ENCODE measurements at regions not wholly inside any gene's neighbourhood (a gene's known extent, or its start where the extent isn't known, plus 50 kb on each side); places are given as distances from the start of the nearest gene placed in this dataset.

DNA sequence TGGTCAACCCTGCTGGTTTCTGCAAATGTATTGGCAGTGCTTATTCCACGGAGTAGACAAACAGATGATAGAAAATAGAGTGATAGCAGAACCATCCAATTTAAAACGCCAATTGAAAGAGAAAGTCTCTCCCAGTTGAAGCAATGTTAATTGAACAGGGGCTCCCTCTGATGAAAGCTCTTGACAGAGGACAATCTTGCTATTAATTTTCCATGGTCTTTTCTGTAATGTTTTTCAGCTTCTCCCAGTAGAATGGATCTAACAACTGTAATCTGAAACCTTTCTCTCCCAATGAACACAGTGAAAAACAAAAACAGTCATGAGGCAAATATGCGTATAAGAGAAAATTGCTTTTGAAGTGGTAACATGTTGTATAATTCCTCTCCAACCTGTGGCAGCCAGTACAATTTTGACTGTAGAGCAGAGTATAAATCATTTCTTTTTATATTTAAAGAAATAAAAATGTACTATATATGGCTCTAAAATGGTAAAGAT lies 225.1 kb upstream of the GALNTL6 start:
- Histone ChIP-seq H3K9me3 (ENCODE audit: insufficient read depth, low read depth, low read length) (no peaks in the 10 kb centered on the region), H3K4me3 (ENCODE audit: low read length) (no peak overlapping the region)

GRCh38 chr4:171583790-171584189 lies 229.4 kb upstream of the GALNTL6 start:
- Histone ChIP-seq H3K27ac (ENCODE audit: low read length) (no peak overlapping the region), H3K27me3 (ENCODE audit: insufficient read depth, low read length) (no peaks in the 10 kb centered on the region), H3K36me3 (ENCODE audit: insufficient read depth, low read depth, low read length) (no peaks in the 10 kb centered on the region), H3K9ac (ENCODE audit: low read depth, low read length) (no peak overlapping the region), H3K9me3 (ENCODE audit: insufficient read depth, low read depth, low read length) (no peaks in the 10 kb centered on the region), H3K4me1 (ENCODE audit: insufficient read depth, low read length) (no peaks in the 10 kb centered on the region), H3K4me3 (ENCODE audit: low read length) (no peak overlapping the region)

More for the DNA sequence above, 225.1 kb upstream of the GALNTL6 start:
- Histone ChIP-seq H3K27ac (ENCODE audit: low read length) (no peak overlapping the region), H3K36me3 (ENCODE audit: insufficient read depth, low read depth, low read length) (no peaks in the 10 kb centered on the region), H3K27me3 (ENCODE audit: insufficient read depth, low read length) (no peaks in the 10 kb centered on the region), H3K9ac (ENCODE audit: low read depth, low read length) (no peak overlapping the region), H3K4me1 (ENCODE audit: insufficient read depth, low read length) (no peaks in the 10 kb centered on the region)

DNA sequence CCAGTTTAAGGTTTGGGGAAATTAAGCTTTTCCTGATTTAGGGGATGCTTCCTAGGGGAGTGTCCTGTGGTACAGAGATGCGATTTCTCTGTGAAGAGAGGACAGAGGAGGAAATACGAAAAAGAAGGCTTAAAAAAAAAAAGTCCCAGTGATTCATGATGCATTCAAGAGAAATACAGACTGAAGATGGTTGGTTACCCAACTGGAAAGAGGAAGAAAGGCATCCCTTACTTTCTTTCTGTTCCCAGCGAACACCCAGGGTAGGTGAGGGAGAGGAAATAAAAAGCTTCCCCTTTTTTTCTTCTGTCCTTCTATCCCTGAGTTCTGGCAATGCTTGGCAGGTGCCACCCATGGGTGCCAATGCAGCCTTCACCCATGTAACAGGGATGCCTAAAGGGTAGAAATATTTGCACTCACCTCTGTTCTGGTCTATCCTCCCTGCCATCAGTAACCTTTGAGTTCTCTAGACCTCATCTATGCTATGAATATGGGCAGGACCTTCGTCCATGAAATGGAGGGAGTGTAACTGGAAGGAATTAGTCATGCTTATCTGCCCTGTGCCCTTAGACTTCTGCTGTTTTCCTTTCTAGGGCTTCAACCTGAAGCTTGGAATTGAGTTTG lies 230.1 kb upstream of the GALNTL6 start:
- H3K4me3 ChIP-seq (ENCODE audit: low read length): no peak overlapping the region
- no peaks in the 10 kb centered on the region for H3K4me1 ChIP-seq (ENCODE audit: insufficient read depth, low read length)
- H3K27me3 ChIP-seq (ENCODE audit: insufficient read depth, low read length): no peaks in the 10 kb centered on the region
- no peaks in the 10 kb centered on the region for H3K36me3 ChIP-seq (ENCODE audit: insufficient read depth, low read depth, low read length)
- H3K27ac ChIP-seq (ENCODE audit: low read length): no peak overlapping the region
- no peaks in the 10 kb centered on the region for H3K9me3 ChIP-seq (ENCODE audit: insufficient read depth, low read depth, low read length)
- no peak overlapping the region for H3K9ac ChIP-seq (ENCODE audit: low read depth, low read length)

GRCh38 chr4:171573181-171573580 lies 240.0 kb upstream of the GALNTL6 start:
- Histone ChIP-seq H3K36me3 (ENCODE audit: insufficient read depth, low read depth, low read length) (no peaks in the 10 kb centered on the region), H3K27me3 (ENCODE audit: insufficient read depth, low read length) (no peaks in the 10 kb centered on the region), H3K4me3 (ENCODE audit: low read length) (no peak overlapping the region), H3K4me1 (ENCODE audit: insufficient read depth, low read length) (no peaks in the 10 kb centered on the region), H3K9me3 (ENCODE audit: insufficient read depth, low read depth, low read length) (no peaks in the 10 kb centered on the region), H3K27ac (ENCODE audit: low read length) (no peak overlapping the region), H3K9ac (ENCODE audit: low read depth, low read length) (no peak overlapping the region)

- H3K27me3 ChIP-seq (ENCODE audit: insufficient read depth, low read length): no peaks in the 10 kb centered on the region
- no peaks in the 10 kb centered on the region for H3K9me3 ChIP-seq (ENCODE audit: insufficient read depth, low read depth, low read length)
- no peaks in the 10 kb centered on the region for H3K4me1 ChIP-seq (ENCODE audit: insufficient read depth, low read length)
- H3K9ac ChIP-seq (ENCODE audit: low read depth, low read length): no peak overlapping the region
- H3K27ac ChIP-seq (ENCODE audit: low read length): no peak overlapping the region
- H3K36me3 ChIP-seq (ENCODE audit: insufficient read depth, low read depth, low read length): no peaks in the 10 kb centered on the region
- no peak overlapping the region for H3K4me3 ChIP-seq (ENCODE audit: low read length)
Observed at GRCh38 chr4:171565130-171565788, 247.9 kb upstream of the GALNTL6 start.

GRCh38 chr4:171561419-171561818 lies 251.8 kb upstream of the GALNTL6 start:
- Histone ChIP-seq H3K4me1 (ENCODE audit: insufficient read depth, low read length) (no peaks in the 10 kb centered on the region), H3K27me3 (ENCODE audit: insufficient read depth, low read length) (no peaks in the 10 kb centered on the region), H3K9ac (ENCODE audit: low read depth, low read length) (no peak overlapping the region), H3K27ac (ENCODE audit: low read length) (no peak overlapping the region), H3K4me3 (ENCODE audit: low read length) (no peak overlapping the region), H3K9me3 (ENCODE audit: insufficient read depth, low read depth, low read length) (no peaks in the 10 kb centered on the region), H3K36me3 (ENCODE audit: insufficient read depth, low read depth, low read length) (no peaks in the 10 kb centered on the region)

- H3K4me3 ChIP-seq (ENCODE audit: low read length): no peak overlapping the region
- no peak overlapping the region for H3K27ac ChIP-seq (ENCODE audit: low read length)
- no peak overlapping the region for H3K9ac ChIP-seq (ENCODE audit: low read depth, low read length)
- no peaks in the 10 kb centered on the region for H3K36me3 ChIP-seq (ENCODE audit: insufficient read depth, low read depth, low read length)
- no peaks in the 10 kb centered on the region for H3K9me3 ChIP-seq (ENCODE audit: insufficient read depth, low read depth, low read length)
- H3K4me1 ChIP-seq (ENCODE audit: insufficient read depth, low read length): no peaks in the 10 kb centered on the region
- H3K27me3 ChIP-seq (ENCODE audit: insufficient read depth, low read length): no peaks in the 10 kb centered on the region
Observed at GRCh38 chr4:171553961-171554360, 259.2 kb upstream of the GALNTL6 start.

- no peak overlapping the region for H3K9ac ChIP-seq (ENCODE audit: low read depth, low read length)
- no peak overlapping the region for H3K27ac ChIP-seq (ENCODE audit: low read length)
Observed at GRCh38 chr4:171542640-171543039, 270.6 kb upstream of the GALNTL6 start.

DNA sequence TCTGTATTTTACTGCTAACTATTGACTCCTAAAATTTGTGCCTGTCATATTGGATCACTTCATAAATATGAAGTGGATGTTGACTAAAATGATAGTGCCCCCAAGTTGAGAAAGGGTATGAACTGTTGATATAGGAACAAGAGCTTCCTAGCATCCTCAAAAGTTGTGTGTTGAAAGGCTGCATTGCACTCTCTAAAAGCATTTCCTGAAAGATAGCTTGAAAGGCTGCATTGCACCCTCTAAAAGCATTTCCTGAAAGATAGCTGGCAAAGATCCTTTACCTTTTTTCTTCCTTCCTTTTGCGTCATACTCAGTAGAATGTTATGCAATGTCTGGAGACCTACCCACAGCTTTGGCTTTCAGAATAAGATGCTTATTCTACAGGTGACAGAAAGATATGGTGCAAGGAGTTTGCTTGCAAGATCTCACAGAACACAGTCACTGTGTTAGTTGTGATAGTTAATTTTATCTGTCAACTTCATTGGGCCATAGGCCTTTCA lies 274.6 kb upstream of the GALNTL6 start:
- Histone ChIP-seq H3K4me1 (ENCODE audit: insufficient read depth, low read length) (no peaks in the 10 kb centered on the region; the same call in 1 of the 2 replicates), H3K36me3 (ENCODE audit: insufficient read depth, low read depth, low read length) (no peaks in the 10 kb centered on the region), H3K4me3 (ENCODE audit: low read length) (no peak overlapping the region), H3K27me3 (ENCODE audit: insufficient read depth, low read length) (no peaks in the 10 kb centered on the region), H3K9me3 (ENCODE audit: insufficient read depth, low read depth, low read length) (no peaks in the 10 kb centered on the region), H3K9ac (ENCODE audit: low read depth, low read length) (no peak overlapping the region), H3K27ac (ENCODE audit: low read length) (no peak overlapping the region)

More at GRCh38 chr4:171542640-171543039, 270.6 kb upstream of the GALNTL6 start:
- H3K4me3 ChIP-seq (ENCODE audit: low read length): no peak overlapping the region
- no peaks in the 10 kb centered on the region for H3K27me3 ChIP-seq (ENCODE audit: insufficient read depth, low read length)
- no peaks in the 10 kb centered on the region for H3K36me3 ChIP-seq (ENCODE audit: insufficient read depth, low read depth, low read length)
- no peaks in the 10 kb centered on the region; the same call in 1 of the 2 replicates for H3K4me1 ChIP-seq (ENCODE audit: insufficient read depth, low read length)
- H3K9me3 ChIP-seq (ENCODE audit: insufficient read depth, low read depth, low read length): no peaks in the 10 kb centered on the region

DNA sequence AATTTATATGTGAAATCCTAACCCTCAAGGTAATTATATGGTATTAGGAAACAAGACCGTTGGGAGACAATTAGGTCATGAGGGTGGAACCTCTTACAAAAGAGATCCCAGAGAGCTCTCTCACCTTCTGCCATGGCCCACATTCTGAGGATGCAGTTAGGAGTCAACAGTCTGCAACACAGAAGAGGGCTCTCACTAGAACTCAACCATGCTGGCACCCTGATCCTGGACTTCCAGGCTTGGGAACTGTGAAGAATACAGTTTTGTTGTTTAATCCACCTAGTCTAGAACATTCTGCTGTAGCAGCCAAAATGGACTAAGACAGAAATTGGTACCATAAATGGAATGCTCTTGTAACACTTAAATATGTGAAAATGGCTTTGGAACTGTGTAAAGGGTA lies 278.8 kb upstream of the GALNTL6 start:
- no peaks in the 10 kb centered on the region for H3K27me3 ChIP-seq (ENCODE audit: insufficient read depth, low read length)
- no peaks in the 10 kb centered on the region for H3K36me3 ChIP-seq (ENCODE audit: insufficient read depth, low read depth, low read length)
- H3K9ac ChIP-seq (ENCODE audit: low read depth, low read length): no peak overlapping the region
- no peak overlapping the region for H3K4me3 ChIP-seq (ENCODE audit: low read length)
- H3K9me3 ChIP-seq (ENCODE audit: insufficient read depth, low read depth, low read length): no peaks in the 10 kb centered on the region
- H3K27ac ChIP-seq (ENCODE audit: low read length): no peak overlapping the region
- no peaks in the 10 kb centered on the region; the same call in 1 of the 2 replicates for H3K4me1 ChIP-seq (ENCODE audit: insufficient read depth, low read length)

- no peaks in the 10 kb centered on the region for H3K27me3 ChIP-seq (ENCODE audit: insufficient read depth, low read length)
- no peak overlapping the region for H3K9ac ChIP-seq (ENCODE audit: low read depth, low read length)
- H3K4me3 ChIP-seq (ENCODE audit: low read length): no peak overlapping the region
- no peak overlapping the region for H3K27ac ChIP-seq (ENCODE audit: low read length)
- no peaks in the 10 kb centered on the region for H3K36me3 ChIP-seq (ENCODE audit: insufficient read depth, low read depth, low read length)
- H3K4me1 ChIP-seq (ENCODE audit: insufficient read depth, low read length): no peaks in the 10 kb centered on the region
- H3K9me3 ChIP-seq (ENCODE audit: insufficient read depth, low read depth, low read length): no peaks in the 10 kb centered on the region
Observed at GRCh38 chr4:171532968-171533367, 280.2 kb upstream of the GALNTL6 start.

DNA sequence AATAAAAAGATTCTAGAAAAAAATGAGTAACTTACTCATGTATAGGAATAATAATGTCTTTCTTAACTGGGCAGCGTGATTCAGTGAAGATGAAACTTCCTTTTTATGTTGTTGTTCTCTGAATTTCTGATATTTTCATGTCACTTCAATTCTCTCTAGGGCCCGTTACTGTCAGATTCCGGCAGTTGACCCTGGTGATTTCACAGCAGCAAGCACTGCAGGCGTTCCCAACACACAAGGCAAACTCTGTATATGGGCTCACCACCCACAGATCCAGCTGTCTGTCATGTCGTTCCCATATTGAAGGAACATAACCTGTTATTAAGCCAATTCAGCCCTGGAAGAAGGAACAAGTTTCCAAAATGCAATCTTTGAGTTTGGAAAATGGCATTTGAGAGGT lies 288.3 kb upstream of the GALNTL6 start:
- Histone ChIP-seq H3K36me3 (ENCODE audit: insufficient read depth, low read depth, low read length) (no peaks in the 10 kb centered on the region), H3K9ac (ENCODE audit: low read depth, low read length) (no peak overlapping the region), H3K27me3 (ENCODE audit: insufficient read depth, low read length) (no peaks in the 10 kb centered on the region), H3K4me1 (ENCODE audit: insufficient read depth, low read length) (no peaks in the 10 kb centered on the region), H3K27ac (ENCODE audit: low read length) (no peak overlapping the region), H3K9me3 (ENCODE audit: insufficient read depth, low read depth, low read length) (no peaks in the 10 kb centered on the region), H3K4me3 (ENCODE audit: low read length) (no peak overlapping the region)

All from iPS-20b (cell line).